Stimulated activated effector memory CD8-positive, alpha-beta T cell treated with anti-CD3 and anti-CD28 coated beads, Interleukin-12 subunit alpha, Interleukin-12 subunit beta, amount 100 ng/mL, for 72 hours (primary cell): ENCODE measurements at regions not wholly inside any gene's neighbourhood (a gene's known extent, or its start where the extent isn't known, plus 50 kb on each side); places are given as distances from the start of the nearest gene placed in this dataset.

Experiments
- ATAC-seq: fragments of 150-1000 bp; cut with Tn5 transposase; 2 replicates; pipeline ENCODE4 v1.10.0; 2021
- DNase-seq, 2 donors: peaks; one replicate each; pipeline ENCODE4 v3.0.0; 2021 to 2022; ENCODE audit warnings: low spot score in 2 of 2
- H3K27ac Mint-ChIP-seq: one replicate; pipeline ENCODE4 v1.8.0; 2022; ENCODE audit warnings: mild to moderate bottlenecking, mixed read lengths
- H3K36me3 Mint-ChIP-seq: one replicate; pipeline ENCODE4 v1.8.0; 2022; ENCODE audit warnings: mild to moderate bottlenecking, mixed read lengths
- H3K4me1 Mint-ChIP-seq: one replicate; pipeline ENCODE4 v1.8.0; 2022; ENCODE audit warnings: mixed read lengths
- H3K4me3 Mint-ChIP-seq: one replicate; pipeline ENCODE4 v1.8.0; 2022; ENCODE audit warnings: mild to moderate bottlenecking, mixed read lengths
- H3K9me3 Mint-ChIP-seq: one replicate; pipeline ENCODE4 v1.8.0; 2022; ENCODE audit warnings: mixed read lengths

GRCh38 chr11:41955066-41955465 is 495.6 kb upstream of the LRRC4C start:
- Mint-ChIP-seq H3K36me3 (no peaks in the 10 kb centered on the region), H3K4me3 (no peak overlapping the region), H3K27ac (no peak overlapping the region), H3K9me3 (peaks cover 21% of the 10 kb centered on the region), H3K4me1 (no peaks in the 10 kb centered on the region)
- DNase-seq (no peak), ATAC-seq (no peak)

- DNase-seq (no peak), ATAC-seq (no peak)
- Mint-ChIP-seq H3K4me3 (no peak overlapping the region), H3K4me1 (no peaks in the 10 kb centered on the region), H3K9me3 (peaks cover 24% of the 10 kb centered on the region), H3K27ac (no peak overlapping the region), H3K36me3 (no peaks in the 10 kb centered on the region)
Observed at GRCh38 chr11:41955635-41956400, 496.4 kb upstream of the LRRC4C start.

GRCh38 chr11:41963406-41963805 is 504.0 kb upstream of the LRRC4C start:
- peaks cover 22% of the 10 kb centered on the region for H3K9me3 Mint-ChIP-seq
- no peaks in the 10 kb centered on the region for H3K36me3 Mint-ChIP-seq
- no peak overlapping the region for H3K27ac Mint-ChIP-seq
- H3K4me3 Mint-ChIP-seq = no peak overlapping the region
- H3K4me1 Mint-ChIP-seq = no peaks in the 10 kb centered on the region
- ATAC-seq (no peak), DNase-seq (no peak)

- ATAC-seq = no peak
- no peaks in the 10 kb centered on the region for H3K4me1 Mint-ChIP-seq
- H3K9me3 Mint-ChIP-seq = peaks cover 7% of the 10 kb centered on the region
- no peak for DNase-seq
- no peaks in the 10 kb centered on the region for H3K36me3 Mint-ChIP-seq
- H3K27ac Mint-ChIP-seq = no peak overlapping the region
- no peak overlapping the region for H3K4me3 Mint-ChIP-seq
Observed at GRCh38 chr11:41970681-41971080, 511.2 kb upstream of the LRRC4C start.

- Mint-ChIP-seq H3K27ac (no peak overlapping the region), H3K4me3 (no peak overlapping the region), H3K4me1 (no peaks in the 10 kb centered on the region), H3K9me3 (peaks cover 5% of the 10 kb centered on the region), H3K36me3 (no peaks in the 10 kb centered on the region)
- DNase-seq (no peak), ATAC-seq (no peak)
Observed at GRCh38 chr11:41971592-41971991, 512.1 kb upstream of the LRRC4C start.

- peaks cover 14% of the 10 kb centered on the region for H3K9me3 Mint-ChIP-seq
- H3K36me3 Mint-ChIP-seq = no peaks in the 10 kb centered on the region
- no peak overlapping the region for H3K27ac Mint-ChIP-seq
- DNase-seq = no peak
- no peak for ATAC-seq
- H3K4me1 Mint-ChIP-seq = no peaks in the 10 kb centered on the region
- H3K4me3 Mint-ChIP-seq = no peak overlapping the region
Observed at GRCh38 chr11:41978945-41979344, 519.5 kb upstream of the LRRC4C start.

GRCh38 chr11:41980741-41981140 is 521.3 kb upstream of the LRRC4C start:
- H3K27ac Mint-ChIP-seq = no peak overlapping the region
- no peak overlapping the region for H3K4me3 Mint-ChIP-seq
- H3K4me1 Mint-ChIP-seq = no peaks in the 10 kb centered on the region
- no peaks in the 10 kb centered on the region for H3K36me3 Mint-ChIP-seq
- DNase-seq (no peak), ATAC-seq (no peak)
- H3K9me3 Mint-ChIP-seq = peaks cover 14% of the 10 kb centered on the region

- Mint-ChIP-seq H3K4me3 (no peak overlapping the region), H3K9me3 (peaks cover 14% of the 10 kb centered on the region), H3K4me1 (no peaks in the 10 kb centered on the region), H3K36me3 (no peaks in the 10 kb centered on the region), H3K27ac (no peak overlapping the region)
- ATAC-seq (no peak), DNase-seq (no peak)
Observed at GRCh38 chr11:41982276-41982675, 522.8 kb upstream of the LRRC4C start.

GRCh38 chr11:41982975-41983374 is 523.5 kb upstream of the LRRC4C start:
- DNase-seq (no peak), ATAC-seq (no peak)
- no peak overlapping the region for H3K4me3 Mint-ChIP-seq
- no peaks in the 10 kb centered on the region for H3K4me1 Mint-ChIP-seq
- H3K27ac Mint-ChIP-seq = no peak overlapping the region
- H3K9me3 Mint-ChIP-seq = peaks cover 14% of the 10 kb centered on the region
- no peaks in the 10 kb centered on the region for H3K36me3 Mint-ChIP-seq

- ATAC-seq = no peak
- no peaks in the 10 kb centered on the region for H3K4me1 Mint-ChIP-seq
- H3K36me3 Mint-ChIP-seq = no peaks in the 10 kb centered on the region
- H3K9me3 Mint-ChIP-seq = peaks cover 13% of the 10 kb centered on the region
- DNase-seq = no peak
- no peak overlapping the region for H3K4me3 Mint-ChIP-seq
- no peak overlapping the region for H3K27ac Mint-ChIP-seq
Observed at GRCh38 chr11:41983475-41983874, 524.0 kb upstream of the LRRC4C start.

GRCh38 chr11:41984023-41984422 is 524.6 kb upstream of the LRRC4C start:
- ATAC-seq = no peak
- H3K27ac Mint-ChIP-seq = no peak overlapping the region

GRCh38 chr11:41985799-41986198 is 526.3 kb upstream of the LRRC4C start:
- no peaks in the 10 kb centered on the region for H3K36me3 Mint-ChIP-seq
- DNase-seq (no peak), ATAC-seq (no peak)
- no peak overlapping the region for H3K4me3 Mint-ChIP-seq
- peaks cover 11% of the 10 kb centered on the region for H3K9me3 Mint-ChIP-seq
- no peak overlapping the region for H3K27ac Mint-ChIP-seq
- H3K4me1 Mint-ChIP-seq = no peaks in the 10 kb centered on the region

More at GRCh38 chr11:41984023-41984422, 524.6 kb upstream of the LRRC4C start:
- no peak for DNase-seq
- H3K4me3 Mint-ChIP-seq = no peak overlapping the region
- H3K9me3 Mint-ChIP-seq = peaks cover 13% of the 10 kb centered on the region
- H3K36me3 Mint-ChIP-seq = no peaks in the 10 kb centered on the region
- H3K4me1 Mint-ChIP-seq = no peaks in the 10 kb centered on the region

- Mint-ChIP-seq H3K4me3 (no peak overlapping the region), H3K27ac (no peak overlapping the region), H3K36me3 (no peaks in the 10 kb centered on the region), H3K9me3 (peaks cover 14% of the 10 kb centered on the region), H3K4me1 (no peaks in the 10 kb centered on the region)
- no peak for ATAC-seq
- DNase-seq = no peak
Observed at GRCh38 chr11:41988951-41989572, 529.6 kb upstream of the LRRC4C start.

- H3K9me3 Mint-ChIP-seq = peaks cover 21% of the 10 kb centered on the region
- no peak for ATAC-seq
- no peak overlapping the region for H3K27ac Mint-ChIP-seq
- H3K4me1 Mint-ChIP-seq = no peaks in the 10 kb centered on the region
- no peak for DNase-seq
- H3K4me3 Mint-ChIP-seq = no peak overlapping the region
- H3K36me3 Mint-ChIP-seq = no peaks in the 10 kb centered on the region
Observed at GRCh38 chr11:41989823-41990380, 530.5 kb upstream of the LRRC4C start.

GRCh38 chr11:41996533-41996932 is 537.1 kb upstream of the LRRC4C start:
- DNase-seq (no peak), ATAC-seq (no peak)
- no peak overlapping the region for H3K27ac Mint-ChIP-seq
- H3K36me3 Mint-ChIP-seq = no peaks in the 10 kb centered on the region
- peaks cover 10% of the 10 kb centered on the region for H3K9me3 Mint-ChIP-seq
- H3K4me3 Mint-ChIP-seq = no peak overlapping the region
- no peaks in the 10 kb centered on the region for H3K4me1 Mint-ChIP-seq

GRCh38 chr11:41997844-41998401 is 538.5 kb upstream of the LRRC4C start:
- Mint-ChIP-seq H3K4me1 (no peaks in the 10 kb centered on the region), H3K4me3 (no peak overlapping the region), H3K9me3 (peaks cover 10% of the 10 kb centered on the region), H3K27ac (no peak overlapping the region), H3K36me3 (no peaks in the 10 kb centered on the region)
- ATAC-seq (no peak), DNase-seq (no peak)
